Astrocyte of the cerebellum (primary cell): ENCODE measurements at regions not wholly inside any gene's neighbourhood (a gene's known extent, or its start where the extent isn't known, plus 50 kb on each side); places are given as distances from the start of the nearest gene placed in this dataset.

ENCODE experiments used
- DNase-seq: peaks from one replicate; pipeline ENCODE4 v3.0.0-alpha.2; 2011; ENCODE audit warnings: low read depth
- H3K4me3 ChIP-seq: 2 replicates; pipeline ENCODE4 v1.5.1; 2011; ENCODE audit warnings: mild to moderate bottlenecking, low read depth, low read length, moderate library complexity
- CTCF ChIP-seq: IDR thresholded peaks from 2 replicates; pipeline ENCODE4 v1.5.1; 2012; ENCODE audit warnings: low read length, low read depth, moderate library complexity, mild to moderate bottlenecking; ENCODE audit errors: missing control alignments
- in situ Hi-C: cut with HindIII; loops from 2 replicates; pipeline ENCODE4 v1.10.0; 2017; ENCODE audit warnings: low sequenced_read_pairs

GRCh38 chr2:53452957-53453748 lies 314.5 kb upstream of the CHAC2 start:
- no peak for DNase-seq
- H3K4me3 ChIP-seq: no peak overlapping the region
- in situ Hi-C loops: no loop called here
- no peak for TF ChIP-seq CTCF

DNA sequence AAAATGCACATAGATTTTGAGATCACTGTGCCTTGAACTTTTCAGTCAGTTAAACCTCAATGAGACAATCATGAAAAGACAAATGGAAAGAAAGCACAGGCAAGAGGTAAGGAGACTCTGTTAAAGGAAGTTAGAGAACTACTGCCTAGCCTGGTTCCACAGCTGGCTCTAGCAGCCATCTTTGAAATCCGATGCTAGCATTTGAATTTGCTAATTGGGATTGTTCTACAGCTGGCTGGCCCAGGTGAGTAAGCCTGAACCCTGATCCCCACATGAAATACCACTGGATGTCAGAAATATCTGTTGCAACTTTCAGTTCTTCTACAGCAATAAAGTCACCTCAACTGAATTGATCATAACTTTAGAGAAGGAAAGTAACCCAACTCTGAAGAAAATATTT lies 315.2 kb upstream of the CHAC2 start:
- TF ChIP-seq CTCF: no peak
- no peak overlapping the region for H3K4me3 ChIP-seq
- no peak for DNase-seq
- in situ Hi-C loops: no loop called here

DNA sequence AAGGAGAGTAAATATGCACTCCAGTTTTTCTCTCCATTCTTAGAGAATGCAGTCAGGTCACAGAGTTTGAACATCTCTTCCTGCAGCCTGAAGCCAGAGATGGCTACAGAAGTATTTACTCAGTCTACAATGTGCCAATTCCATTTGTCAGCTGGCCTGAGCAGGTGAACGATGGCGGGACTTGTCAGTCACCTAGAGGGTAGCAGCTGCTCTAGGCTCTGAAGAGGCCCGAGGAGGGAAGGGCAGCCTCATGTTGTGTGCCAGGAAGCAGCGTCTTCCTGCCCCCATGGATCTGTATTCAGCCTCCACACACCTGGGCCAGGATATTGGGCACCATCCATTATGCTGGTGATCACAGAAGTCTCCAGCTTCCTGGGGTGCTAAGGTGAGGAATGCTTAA lies 316.7 kb upstream of the CHAC2 start:
- in situ Hi-C loops: no loop called here
- DNase-seq: no peak
- no peak for TF ChIP-seq CTCF
- no peak overlapping the region for H3K4me3 ChIP-seq

- in situ Hi-C loops: no loop called here
- no peak for TF ChIP-seq CTCF
Observed at GRCh38 chr2:53448591-53448990, 319.0 kb upstream of the CHAC2 start.

DNA sequence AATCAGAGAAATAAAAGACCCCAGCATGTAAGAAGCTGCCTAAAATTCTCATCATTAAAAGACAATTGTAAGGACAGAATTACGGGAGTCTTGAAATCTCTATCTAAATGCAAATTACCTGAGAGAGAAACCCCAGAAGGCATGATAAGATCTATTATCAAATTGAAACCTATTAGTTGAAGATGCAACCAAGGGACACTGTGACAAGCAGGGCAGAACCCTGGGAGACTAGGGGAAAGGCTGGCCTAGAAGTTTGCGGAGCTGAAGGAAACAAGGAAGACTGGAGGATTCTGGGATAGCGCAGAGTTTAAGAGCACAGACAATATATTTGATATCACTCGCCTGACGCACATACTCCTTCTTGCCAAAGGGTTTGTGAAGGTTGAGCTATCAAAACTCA lies 319.5 kb upstream of the CHAC2 start:
- DNase-seq: no peak
- in situ Hi-C loops: no loop called here
- H3K4me3 ChIP-seq: no peak overlapping the region
- no peak for TF ChIP-seq CTCF

More at GRCh38 chr2:53448591-53448990, 319.0 kb upstream of the CHAC2 start:
- no peak for DNase-seq
- H3K4me3 ChIP-seq: no peak overlapping the region

- no peak for TF ChIP-seq CTCF
- no peak overlapping the region for H3K4me3 ChIP-seq
- in situ Hi-C loops: no loop called here
- no peak for DNase-seq
Observed at GRCh38 chr2:53445383-53446070, 322.1 kb upstream of the CHAC2 start.
